MM.1S (cell line): ENCODE measurements at regions not wholly inside any gene's neighbourhood (a gene's known extent, or its start where the extent isn't known, plus 50 kb on each side); places are given as distances from the start of the nearest gene placed in this dataset.

Experiments
- DNase-seq: peaks from one replicate; pipeline ENCODE4 v3.0.0-alpha.2; 2015
- H2AFZ ChIP-seq: fragments of 300-600 bp; sonication (generic); 2 replicates; pipeline ENCODE4 v1.6.0; 2016; ENCODE audit warnings: antibody characterized with exemption, low read length
- H3F3A ChIP-seq: fragments of 300-600 bp; sonication (generic); 2 replicates; pipeline ENCODE4 v1.6.1; 2016; ENCODE audit warnings: mild to moderate bottlenecking, antibody characterized with exemption, low read length, moderate library complexity, mixed read lengths; ENCODE audit not compliant: insufficient read depth
- H3K27ac ChIP-seq: fragments of 300-600 bp; sonication (generic); 2 replicates; pipeline ENCODE4 v1.5.1; 2016; ENCODE audit warnings: mild to moderate bottlenecking, low read length
- H3K27me3 ChIP-seq: fragments of 300-600 bp; sonication (generic); replicated peaks from 2 replicates; pipeline ENCODE4 v1.6.0; 2016; ENCODE audit warnings: low read length; ENCODE audit not compliant: insufficient read depth
- H3K36me3 ChIP-seq: fragments of 300-600 bp; sonication (generic); replicated peaks from 2 replicates; pipeline ENCODE4 v1.6.1; 2016; ENCODE audit warnings: mild to moderate bottlenecking, low read length, mixed read lengths; ENCODE audit not compliant: insufficient read depth
- H3K4me1 ChIP-seq: fragments of 300-600 bp; sonication (generic); 2 replicates; pipeline ENCODE4 v1.6.1; 2016; ENCODE audit warnings: low read length, mixed read lengths
- H3K4me2 ChIP-seq: fragments of 300-600 bp; sonication (generic); 2 replicates; pipeline ENCODE4 v1.6.0; 2016; ENCODE audit warnings: low read depth, low read length
- H3K4me3 ChIP-seq: fragments of 300-600 bp; sonication (generic); 2 replicates; pipeline ENCODE4 v1.5.1; 2016; ENCODE audit warnings: low read length, mixed read lengths
- H3K79me2 ChIP-seq: fragments of 300-600 bp; sonication (generic); 2 replicates; pipeline ENCODE4 v1.6.1; 2016; ENCODE audit warnings: mixed run types, low read length, mixed read lengths
- H3K9ac ChIP-seq: fragments of 300-600 bp; sonication (generic); 2 replicates; pipeline ENCODE4 v1.6.1; 2016; ENCODE audit warnings: low read length, mixed read lengths
- H3K9me2 ChIP-seq: fragments of 300-600 bp; sonication (generic); replicated peaks from 2 replicates; pipeline ENCODE4 v1.6.1; 2016; ENCODE audit warnings: mild to moderate bottlenecking, low read length, mixed read lengths; ENCODE audit not compliant: insufficient read depth
- H3K9me3 ChIP-seq: fragments of 300-600 bp; sonication (generic); replicated peaks from 2 replicates; pipeline ENCODE4 v1.6.1; 2016; ENCODE audit warnings: mild to moderate bottlenecking, low read length, mixed read lengths; ENCODE audit not compliant: insufficient read depth
- H4K20me1 ChIP-seq: fragments of 300-600 bp; sonication (generic); 2 replicates; pipeline ENCODE4 v1.6.1; 2016; ENCODE audit warnings: mild to moderate bottlenecking, low read length, moderate library complexity, mixed read lengths; ENCODE audit not compliant: insufficient read depth
- EZH2 ChIP-seq: fragments of 300-600 bp; sonication (generic); optimal IDR thresholded peaks from 2 replicates; pipeline ENCODE3; 2017; ENCODE audit warnings: low read depth, mild to moderate bottlenecking, antibody characterized with exemption, low read length, mixed read lengths
- EZH2phosphoT487 ChIP-seq: fragments of 300-600 bp; sonication (generic); IDR thresholded peaks from 2 replicates; pipeline ENCODE4 v1.6.1; 2018; ENCODE audit warnings: antibody characterized with exemption, low read length
- TF ChIP-seq, protein P1 (sequence below): fragments of 300-600 bp; sonication (generic); IDR thresholded peaks from 2 replicates; pipeline ENCODE4 v1.5.1; 2016; ENCODE audit warnings: antibody characterized with exemption, low read length, mixed read lengths

DNA sequence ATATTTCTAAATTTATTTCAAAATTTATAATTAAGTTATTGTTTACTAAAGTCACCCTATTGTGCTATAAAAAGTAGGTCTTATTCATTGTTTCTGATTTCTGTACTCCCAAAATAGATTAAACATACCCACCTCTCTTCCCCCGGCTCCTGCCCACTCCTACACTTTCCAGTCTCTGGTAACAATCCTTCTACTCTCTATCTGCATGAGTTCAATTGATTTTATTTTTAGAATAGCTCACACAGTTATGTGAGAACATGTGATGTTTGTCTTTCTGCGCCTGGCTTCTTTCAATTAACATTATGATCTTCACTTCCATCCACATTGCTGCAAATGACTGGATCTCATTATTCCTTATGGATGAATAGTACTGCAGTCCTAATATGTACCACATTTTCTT, 269.3 kb downstream of the ACTRT1 start:
- H3K9me2 ChIP-seq = no peaks in the 10 kb centered on the region
- TF ChIP-seq, protein P1, sequence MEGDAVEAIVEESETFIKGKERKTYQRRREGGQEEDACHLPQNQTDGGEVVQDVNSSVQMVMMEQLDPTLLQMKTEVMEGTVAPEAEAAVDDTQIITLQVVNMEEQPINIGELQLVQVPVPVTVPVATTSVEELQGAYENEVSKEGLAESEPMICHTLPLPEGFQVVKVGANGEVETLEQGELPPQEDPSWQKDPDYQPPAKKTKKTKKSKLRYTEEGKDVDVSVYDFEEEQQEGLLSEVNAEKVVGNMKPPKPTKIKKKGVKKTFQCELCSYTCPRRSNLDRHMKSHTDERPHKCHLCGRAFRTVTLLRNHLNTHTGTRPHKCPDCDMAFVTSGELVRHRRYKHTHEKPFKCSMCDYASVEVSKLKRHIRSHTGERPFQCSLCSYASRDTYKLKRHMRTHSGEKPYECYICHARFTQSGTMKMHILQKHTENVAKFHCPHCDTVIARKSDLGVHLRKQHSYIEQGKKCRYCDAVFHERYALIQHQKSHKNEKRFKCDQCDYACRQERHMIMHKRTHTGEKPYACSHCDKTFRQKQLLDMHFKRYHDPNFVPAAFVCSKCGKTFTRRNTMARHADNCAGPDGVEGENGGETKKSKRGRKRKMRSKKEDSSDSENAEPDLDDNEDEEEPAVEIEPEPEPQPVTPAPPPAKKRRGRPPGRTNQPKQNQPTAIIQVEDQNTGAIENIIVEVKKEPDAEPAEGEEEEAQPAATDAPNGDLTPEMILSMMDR = no peak
- TF ChIP-seq EZH2phosphoT487 = no peak
- TF ChIP-seq EZH2 = no peak
- H3K27me3 ChIP-seq = no peaks in the 10 kb centered on the region
- H3K9me3 ChIP-seq = no peaks in the 10 kb centered on the region
- H3K36me3 ChIP-seq = no peaks in the 10 kb centered on the region
- no peak overlapping the region for H3K4me2 ChIP-seq
- DNase-seq = no peak
- no peak overlapping the region for H3K4me3 ChIP-seq
- no peaks in the 10 kb centered on the region for H4K20me1 ChIP-seq
- no peak overlapping the region for H2AFZ ChIP-seq
- no peaks in the 10 kb centered on the region for H3K4me1 ChIP-seq
- H3K9ac ChIP-seq = no peak overlapping the region
- H3K27ac ChIP-seq = no peak overlapping the region
- H3F3A ChIP-seq = no peaks in the 10 kb centered on the region
- no peaks in the 10 kb centered on the region for H3K79me2 ChIP-seq

DNA sequence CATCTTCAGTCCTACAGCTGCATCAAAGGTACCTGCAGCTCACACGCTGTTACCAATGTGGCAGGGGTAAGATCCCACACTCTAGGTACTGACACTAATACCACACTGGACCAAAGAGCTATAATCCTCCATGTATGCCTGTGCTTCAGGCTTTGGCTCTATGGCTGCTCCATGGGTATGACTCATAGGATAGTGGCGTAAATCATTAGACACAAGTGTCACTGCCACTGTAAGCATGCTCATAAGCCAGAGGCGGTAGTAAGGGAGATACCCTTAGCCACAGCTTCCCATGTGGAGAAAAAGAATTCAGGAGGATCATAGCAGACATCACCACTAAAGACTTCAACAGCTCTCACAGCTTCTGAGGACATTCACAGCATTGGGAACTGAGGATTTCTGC, 287.5 kb downstream of the ACTRT1 start:
- no peak overlapping the region for H3K4me2 ChIP-seq
- H3K9me2 ChIP-seq = no peaks in the 10 kb centered on the region
- H3K4me1 ChIP-seq = no peaks in the 10 kb centered on the region
- H2AFZ ChIP-seq = no peak overlapping the region
- no peaks in the 10 kb centered on the region for H3F3A ChIP-seq
- H3K9me3 ChIP-seq = no peaks in the 10 kb centered on the region
- no peak overlapping the region for H3K27ac ChIP-seq
- H3K4me3 ChIP-seq = no peak overlapping the region
- no peaks in the 10 kb centered on the region for H3K79me2 ChIP-seq
- H3K36me3 ChIP-seq = no peaks in the 10 kb centered on the region
- no peaks in the 10 kb centered on the region for H4K20me1 ChIP-seq
- H3K27me3 ChIP-seq = no peaks in the 10 kb centered on the region
- TF ChIP-seq EZH2 (no peak), EZH2phosphoT487 (no peak)
- TF ChIP-seq, protein P1 = no peak
- no peak overlapping the region for H3K9ac ChIP-seq
- DNase-seq = no peak

DNA sequence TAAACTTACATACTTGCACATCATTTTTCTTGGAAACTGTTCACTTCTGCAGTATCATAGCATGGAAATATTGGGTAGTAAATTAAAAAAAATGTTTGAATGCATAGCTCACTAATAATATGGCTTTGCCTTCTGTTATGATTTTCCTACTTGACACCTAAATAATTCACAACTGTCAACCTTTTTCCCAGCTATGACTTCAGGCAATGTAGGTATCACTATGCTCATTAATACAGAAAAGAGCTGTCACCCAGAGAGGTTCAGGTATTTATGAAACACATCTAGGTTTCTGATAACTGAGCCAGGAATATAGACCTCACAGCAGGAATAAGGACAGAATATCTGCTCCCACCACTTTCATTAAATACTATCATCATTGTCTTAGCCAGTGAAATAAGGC, 289.5 kb downstream of the ACTRT1 start:
- Histone ChIP-seq H3K27ac (no peak overlapping the region), H3K4me2 (no peak overlapping the region), H3K4me1 (no peaks in the 10 kb centered on the region), H2AFZ (no peak overlapping the region), H3K27me3 (no peaks in the 10 kb centered on the region), H3F3A (no peaks in the 10 kb centered on the region), H3K9ac (no peak overlapping the region), H3K9me2 (no peaks in the 10 kb centered on the region), H3K4me3 (no peak overlapping the region), H4K20me1 (no peaks in the 10 kb centered on the region), H3K9me3 (no peaks in the 10 kb centered on the region), H3K36me3 (no peaks in the 10 kb centered on the region), H3K79me2 (no peaks in the 10 kb centered on the region)
- no peak for DNase-seq
- TF ChIP-seq, protein P1 = no peak
- TF ChIP-seq EZH2 (no peak), EZH2phosphoT487 (no peak)
